HG03175 (cell line): ENCODE measurements at regions not wholly inside any gene's neighbourhood (a gene's known extent, or its start where the extent isn't known, plus 50 kb on each side); places are given as distances from the start of the nearest gene placed in this dataset.

Experiments used
- ATAC-seq: cut with Tn5 transposase; IDR thresholded peaks from one replicate; pipeline ENCODE4 v1.9.1; 2021; ENCODE audit warnings: mild to moderate bottlenecking, moderate library complexity; ENCODE audit not compliant: unreplicated experiment

GRCh38 chr9:19732441-19732951 is 56.3 kb downstream of the SLC24A2 start:
- no peak for ATAC-seq

DNA sequence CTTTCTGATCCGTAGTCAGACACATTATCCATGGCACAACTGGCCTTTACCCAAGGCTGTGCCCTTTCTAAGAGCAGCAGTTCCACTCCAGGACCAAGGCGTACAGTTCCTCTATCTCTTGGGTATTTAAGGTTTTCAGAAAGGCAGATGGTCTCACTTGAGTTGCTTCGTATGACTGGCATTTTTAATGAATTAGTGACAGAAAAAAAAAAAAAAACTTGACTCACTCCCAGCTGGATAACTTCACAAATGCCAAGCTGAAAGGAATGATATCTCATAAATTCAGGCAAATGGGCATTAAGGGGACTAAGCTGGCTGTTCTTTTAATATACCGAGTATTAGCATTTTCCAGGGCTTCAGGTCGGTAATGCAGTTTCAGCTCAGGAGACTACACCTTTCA is 60.7 kb downstream of the SLC24A2 start:
- ATAC-seq, result no peak

DNA sequence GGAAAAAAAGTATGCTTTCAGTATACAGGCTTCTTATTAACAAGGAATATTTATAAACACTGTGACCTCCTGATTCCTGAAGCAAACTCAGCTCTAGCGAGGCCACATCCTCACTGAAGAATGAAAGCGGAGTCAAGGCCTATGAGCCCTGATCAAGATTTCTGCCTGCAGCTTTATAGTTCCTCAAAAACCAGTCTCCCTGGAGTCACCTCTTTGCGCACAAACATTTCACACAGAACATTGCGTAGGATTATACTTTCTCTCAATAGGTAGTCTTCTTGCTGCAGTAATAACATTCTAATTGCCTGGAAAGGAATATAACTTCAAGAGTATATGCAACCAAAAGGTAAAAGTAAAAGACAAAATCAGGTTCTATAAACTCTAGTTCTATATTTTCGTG is 62.9 kb downstream of the SLC24A2 start:
- no peak for ATAC-seq

- no peak for ATAC-seq
These were observed 68.5 kb downstream of the SLC24A2 start for GRCh38 chr9:19720377-19720776.

- no peak for ATAC-seq
These were observed 85.1 kb downstream of the SLC24A2 start for GRCh38 chr9:19703702-19704101.

GRCh38 chr9:19701991-19702390 is 86.8 kb downstream of the SLC24A2 start:
- ATAC-seq, result no peak

GRCh38 chr9:19701274-19701673 is 87.6 kb downstream of the SLC24A2 start:
- no peak for ATAC-seq

GRCh38 chr9:19700699-19701098 is 88.1 kb downstream of the SLC24A2 start:
- ATAC-seq, result no peak

- ATAC-seq, result no peak
These were observed 89.1 kb downstream of the SLC24A2 start for GRCh38 chr9:19699756-19700155.

- ATAC-seq, result no peak
These were observed 89.9 kb downstream of the SLC24A2 start for GRCh38 chr9:19698960-19699359.

DNA sequence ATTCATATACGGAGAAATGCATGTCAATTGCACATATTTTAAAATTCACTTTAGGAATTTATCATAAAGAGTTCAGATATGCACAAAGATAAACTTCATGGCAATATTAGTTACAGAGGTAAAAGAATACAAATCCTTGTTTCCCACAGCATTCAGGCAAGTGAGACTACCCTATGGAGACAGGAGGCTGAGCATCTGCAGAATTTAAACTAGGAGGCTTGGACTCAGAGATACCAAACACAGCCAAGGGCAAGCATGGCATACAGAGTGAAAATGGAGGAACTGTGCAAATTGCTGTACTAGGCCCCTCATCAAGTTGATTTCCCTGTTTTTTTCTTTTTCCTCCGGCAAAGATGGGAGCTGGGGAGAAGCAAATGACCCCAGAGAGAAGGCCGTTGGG is 94.2 kb downstream of the SLC24A2 start:
- ATAC-seq, result no peak

DNA sequence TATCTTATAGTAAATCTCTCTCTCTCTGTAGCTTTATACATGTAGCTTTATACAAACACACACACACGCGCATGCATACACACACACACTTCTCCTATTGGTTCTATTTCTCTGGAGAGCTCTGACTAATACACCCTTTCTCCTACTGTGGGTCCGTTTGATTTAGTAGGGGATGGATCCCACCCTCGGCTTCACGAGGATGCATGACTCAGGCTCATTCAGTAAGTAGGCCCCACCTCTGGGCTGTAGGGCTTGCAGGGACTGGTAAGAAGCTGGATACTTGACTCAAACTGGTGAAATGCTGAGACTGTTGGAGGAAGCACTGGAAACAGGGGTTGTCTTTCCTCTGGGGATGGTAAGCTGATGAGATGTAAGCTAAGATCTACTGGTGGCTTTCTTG is 98.7 kb downstream of the SLC24A2 start:
- ATAC-seq, result no peak

DNA sequence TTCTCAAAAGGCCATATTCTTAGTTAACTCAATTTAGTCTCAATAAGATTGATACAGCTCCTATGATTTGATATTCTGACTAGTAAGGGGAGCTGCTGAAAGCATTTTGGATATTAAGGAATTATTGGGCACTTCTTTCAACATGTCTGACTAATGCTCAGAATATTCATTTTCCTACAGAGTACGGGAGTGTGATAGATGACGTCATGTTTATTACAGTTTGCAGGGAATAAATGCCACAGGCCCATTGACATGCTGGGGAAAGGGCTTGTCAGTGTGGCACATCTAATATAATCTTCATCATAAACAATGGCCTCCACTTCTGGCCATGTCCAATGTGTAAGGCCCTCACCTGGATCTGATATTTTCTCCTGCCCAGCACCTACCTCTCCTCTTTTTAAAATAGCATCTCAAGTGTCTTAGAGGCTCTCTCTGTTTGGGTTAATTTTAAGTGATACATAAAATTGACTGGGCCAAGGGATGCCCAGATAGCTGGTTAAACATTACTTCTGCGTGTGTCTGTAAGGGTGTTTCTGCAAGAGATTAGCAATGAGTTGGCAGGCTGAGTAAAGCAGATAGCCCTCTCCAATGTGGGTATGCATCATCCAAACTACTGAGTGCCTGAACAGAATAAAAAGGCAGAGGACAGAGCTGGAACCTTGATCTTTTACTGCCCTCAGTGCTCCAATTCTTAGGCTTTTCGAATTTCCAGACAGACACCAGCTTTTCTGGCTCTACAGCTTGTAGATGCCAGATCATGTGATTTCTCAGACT is 99.3 kb downstream of the SLC24A2 start:
- no peak for ATAC-seq

- no peak for ATAC-seq
These were observed 105.1 kb downstream of the SLC24A2 start for GRCh38 chr9:19683715-19684114.

DNA sequence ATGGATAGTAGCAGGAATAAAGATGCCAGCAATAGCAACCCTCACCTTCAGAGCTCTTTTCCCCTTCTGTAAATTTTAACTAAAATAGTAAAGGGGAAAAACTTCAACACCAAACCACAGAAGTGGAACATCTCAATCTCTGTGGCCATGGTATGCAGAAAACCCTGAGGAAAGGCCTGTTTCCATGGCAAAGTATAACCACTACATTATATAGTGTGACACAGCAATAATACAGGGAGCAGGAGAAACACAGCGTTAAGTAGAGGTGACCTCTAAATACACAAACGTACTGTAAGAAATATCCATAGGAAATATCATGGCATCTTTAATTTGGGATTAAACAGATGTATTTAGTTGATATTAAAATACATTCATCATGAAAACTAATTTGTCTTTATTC is 106.4 kb downstream of the SLC24A2 start:
- ATAC-seq, result no peak

- ATAC-seq, result no peak
These were observed 107.0 kb downstream of the SLC24A2 start for GRCh38 chr9:19681846-19682245.

- no peak for ATAC-seq
These were observed 110.9 kb downstream of the SLC24A2 start for GRCh38 chr9:19677924-19678323.

DNA sequence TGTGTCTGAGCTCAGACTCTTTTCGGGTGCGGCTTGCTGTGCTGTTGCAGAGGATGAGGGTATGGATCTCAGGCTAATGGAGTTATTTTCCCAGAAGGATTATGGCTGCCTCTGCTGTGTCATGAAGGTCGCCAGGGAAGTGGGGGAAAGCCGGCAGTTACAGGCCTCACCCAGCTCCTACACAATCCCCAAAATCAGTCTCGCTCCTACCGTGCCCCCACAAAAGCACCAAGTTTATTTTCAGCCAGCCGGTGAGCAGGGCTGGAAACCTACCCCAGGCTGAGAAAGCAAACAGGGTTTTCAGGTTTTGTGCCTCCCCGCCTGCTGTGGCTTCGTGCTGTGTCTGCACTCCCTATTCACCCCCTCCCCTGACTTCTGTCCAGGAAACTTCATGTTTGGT is 113.3 kb downstream of the SLC24A2 start:
- ATAC-seq, result no peak

- no peak for ATAC-seq
These were observed 122.3 kb downstream of the SLC24A2 start for GRCh38 chr9:19666575-19666974.

GRCh38 chr9:19665146-19665863 is 123.5 kb downstream of the SLC24A2 start:
- peak; percentile 100 for ATAC-seq

GRCh38 chr9:19663570-19663969 is 125.3 kb downstream of the SLC24A2 start:
- no peak for ATAC-seq

GRCh38 chr9:19662213-19662612 is 126.6 kb downstream of the SLC24A2 start:
- no peak for ATAC-seq
